ENCODE measurements at regions not wholly inside any gene's neighbourhood (a gene's known extent, or its start where the extent isn't known, plus 50 kb on each side); places are given as distances from the start of the nearest gene placed in this dataset.
A peak's percentile ranks its signal among the peaks of the same experiment; 100 is the strongest.
"Not testable (repeated sequence)": the region's sequence is repeated elsewhere in the genome, so short reads cannot be mapped to it uniquely, and the experiment has no call there.

GRCh38 chr9:15069106-15069505 is 158.9 kb upstream of the FREM1 start:
- Mint-ChIP-seq H3K36me3 (no peaks in the 10 kb centered on the region), H3K27ac (no peak overlapping the region), H3K4me1 (no peaks in the 10 kb centered on the region), H3K9me3 (peaks cover 1% of the 10 kb centered on the region), H3K27me3 (no peaks in the 10 kb centered on the region), H3K4me3 (no peak overlapping the region)
- DNase-seq = no peak

GRCh38 chr9:15068261-15068660 is 158.0 kb upstream of the FREM1 start:
- no peaks in the 10 kb centered on the region for H3K36me3 Mint-ChIP-seq
- no peaks in the 10 kb centered on the region for H3K4me1 Mint-ChIP-seq
- no peak overlapping the region for H3K4me3 Mint-ChIP-seq
- H3K9me3 Mint-ChIP-seq = peaks cover 1% of the 10 kb centered on the region
- DNase-seq = no peak
- H3K27me3 Mint-ChIP-seq = no peaks in the 10 kb centered on the region
- H3K27ac Mint-ChIP-seq = no peak overlapping the region

- no peak overlapping the region for H3K27ac Mint-ChIP-seq
- H3K36me3 Mint-ChIP-seq = no peaks in the 10 kb centered on the region
- H3K9me3 Mint-ChIP-seq = no peaks in the 10 kb centered on the region
- no peak overlapping the region for H3K4me3 Mint-ChIP-seq
- no peak for DNase-seq
- peaks cover 9% of the 10 kb centered on the region for H3K27me3 Mint-ChIP-seq
- H3K4me1 Mint-ChIP-seq = no peaks in the 10 kb centered on the region
These were observed 148.8 kb upstream of the FREM1 start for GRCh38 chr9:15059003-15059402.

- Mint-ChIP-seq H3K27ac (no peak overlapping the region), H3K27me3 (peaks cover 9% of the 10 kb centered on the region), H3K9me3 (no peaks in the 10 kb centered on the region), H3K36me3 (no peaks in the 10 kb centered on the region), H3K4me1 (no peaks in the 10 kb centered on the region), H3K4me3 (no peak overlapping the region)
- DNase-seq = no peak
These were observed 148.0 kb upstream of the FREM1 start for GRCh38 chr9:15058236-15058635.

GRCh38 chr9:15055284-15055683 is 145.1 kb upstream of the FREM1 start:
- not testable (repeated sequence) for H3K4me3 Mint-ChIP-seq, H3K27me3 Mint-ChIP-seq, H3K4me1 Mint-ChIP-seq, H3K9me3 Mint-ChIP-seq, H3K36me3 Mint-ChIP-seq, H3K27ac Mint-ChIP-seq, DNase-seq

GRCh38 chr9:15048772-15049171 is 138.5 kb upstream of the FREM1 start:
- DNase-seq = no peak
- no peaks in the 10 kb centered on the region for H3K9me3 Mint-ChIP-seq
- no peak overlapping the region for H3K27ac Mint-ChIP-seq
- H3K4me3 Mint-ChIP-seq = no peak overlapping the region
- no peaks in the 10 kb centered on the region for H3K36me3 Mint-ChIP-seq
- H3K27me3 Mint-ChIP-seq = peaks cover 4% of the 10 kb centered on the region
- H3K4me1 Mint-ChIP-seq = no peaks in the 10 kb centered on the region

- no peak overlapping the region for H3K4me3 Mint-ChIP-seq
- DNase-seq = no peak
- H3K9me3 Mint-ChIP-seq = no peaks in the 10 kb centered on the region
- no peak overlapping the region for H3K27ac Mint-ChIP-seq
- peaks cover 4% of the 10 kb centered on the region for H3K27me3 Mint-ChIP-seq
- no peaks in the 10 kb centered on the region for H3K4me1 Mint-ChIP-seq
- H3K36me3 Mint-ChIP-seq = no peaks in the 10 kb centered on the region
These were observed 136.9 kb upstream of the FREM1 start for GRCh38 chr9:15047028-15047551.

- H3K9me3 Mint-ChIP-seq = peaks cover 7% of the 10 kb centered on the region
- no peaks in the 10 kb centered on the region for H3K27me3 Mint-ChIP-seq
- H3K36me3 Mint-ChIP-seq = no peaks in the 10 kb centered on the region
- no peak overlapping the region for H3K4me3 Mint-ChIP-seq
- H3K27ac Mint-ChIP-seq = no peak overlapping the region
- no peaks in the 10 kb centered on the region for H3K4me1 Mint-ChIP-seq
- DNase-seq = no peak
These were observed 123.1 kb upstream of the FREM1 start for GRCh38 chr9:15033316-15033715.

- Mint-ChIP-seq H3K27ac (no peak overlapping the region), H3K36me3 (no peaks in the 10 kb centered on the region), H3K4me3 (no peak overlapping the region), H3K9me3 (peaks cover 7% of the 10 kb centered on the region), H3K4me1 (no peaks in the 10 kb centered on the region), H3K27me3 (no peaks in the 10 kb centered on the region)
- no peak for DNase-seq
These were observed 122.6 kb upstream of the FREM1 start for GRCh38 chr9:15032860-15033259.

GRCh38 chr9:15021146-15021545 is 110.9 kb upstream of the FREM1 start:
- DNase-seq = no peak
- no peak overlapping the region for H3K27ac Mint-ChIP-seq
- no peaks in the 10 kb centered on the region for H3K4me1 Mint-ChIP-seq
- H3K4me3 Mint-ChIP-seq = no peak overlapping the region
- H3K9me3 Mint-ChIP-seq = no peaks in the 10 kb centered on the region
- H3K36me3 Mint-ChIP-seq = no peaks in the 10 kb centered on the region
- no peaks in the 10 kb centered on the region for H3K27me3 Mint-ChIP-seq

- Mint-ChIP-seq H3K4me3 (no peak overlapping the region), H3K9me3 (no peaks in the 10 kb centered on the region), H3K27ac (no peak overlapping the region), H3K4me1 (no peaks in the 10 kb centered on the region), H3K36me3 (no peaks in the 10 kb centered on the region), H3K27me3 (no peaks in the 10 kb centered on the region)
- no peak for DNase-seq
These were observed 107.9 kb upstream of the FREM1 start for GRCh38 chr9:15018096-15018637.

GRCh38 chr9:15010581-15010980 is 100.4 kb upstream of the FREM1 start:
- Mint-ChIP-seq H3K9me3 (no peaks in the 10 kb centered on the region), H3K27me3 (peaks cover 4% of the 10 kb centered on the region), H3K36me3 (no peaks in the 10 kb centered on the region), H3K4me3 (no peak overlapping the region), H3K4me1 (no peaks in the 10 kb centered on the region), H3K27ac (no peak overlapping the region)
- no peak for DNase-seq

- Mint-ChIP-seq H3K36me3 (no peaks in the 10 kb centered on the region), H3K9me3 (no peaks in the 10 kb centered on the region), H3K4me1 (no peaks in the 10 kb centered on the region), H3K4me3 (no peak overlapping the region), H3K27ac (no peak overlapping the region), H3K27me3 (peaks cover 4% of the 10 kb centered on the region)
- DNase-seq = no peak
These were observed 97.5 kb upstream of the FREM1 start for GRCh38 chr9:15007698-15008097.

- no peak for DNase-seq
- Mint-ChIP-seq H3K9me3 (no peaks in the 10 kb centered on the region), H3K27me3 (peaks cover 15% of the 10 kb centered on the region), H3K4me3 (no peak overlapping the region), H3K36me3 (no peaks in the 10 kb centered on the region), H3K4me1 (peaks cover 28% of the 10 kb centered on the region), H3K27ac (no peak overlapping the region)
These were observed 84.5 kb upstream of the FREM1 start for GRCh38 chr9:14994738-14995137.

GRCh38 chr9:14993901-14994554 is 83.8 kb upstream of the FREM1 start:
- no peaks in the 10 kb centered on the region for H3K36me3 Mint-ChIP-seq
- H3K4me1 Mint-ChIP-seq = peaks cover 28% of the 10 kb centered on the region

More at GRCh38 chr9:14993901-14994554, 83.8 kb upstream of the FREM1 start:
- no peak for DNase-seq
- peak overlapping the region; percentile 75 for H3K4me3 Mint-ChIP-seq
- H3K27me3 Mint-ChIP-seq = peaks cover 18% of the 10 kb centered on the region
- H3K9me3 Mint-ChIP-seq = no peaks in the 10 kb centered on the region
- peak overlapping the region; percentile 2 for H3K27ac Mint-ChIP-seq
